IMR-90 (cell line): ENCODE measurements at regions not wholly inside any gene's neighbourhood (a gene's known extent, or its start where the extent isn't known, plus 50 kb on each side); places are given as distances from the start of the nearest gene placed in this dataset.

Experiments
- CTCF ChIP-seq: conservative IDR thresholded peaks from 2 replicates; pipeline ENCODE4 v1.5.1; 2012; ENCODE audit warnings: mild to moderate bottlenecking, low read depth, low read length, improper control_type of control experiment
- POLR2A ChIP-seq: IDR thresholded peaks from 2 replicates; pipeline ENCODE4 v1.6.1; 2012; ENCODE audit warnings: mild to moderate bottlenecking, low read depth, low read length

DNA sequence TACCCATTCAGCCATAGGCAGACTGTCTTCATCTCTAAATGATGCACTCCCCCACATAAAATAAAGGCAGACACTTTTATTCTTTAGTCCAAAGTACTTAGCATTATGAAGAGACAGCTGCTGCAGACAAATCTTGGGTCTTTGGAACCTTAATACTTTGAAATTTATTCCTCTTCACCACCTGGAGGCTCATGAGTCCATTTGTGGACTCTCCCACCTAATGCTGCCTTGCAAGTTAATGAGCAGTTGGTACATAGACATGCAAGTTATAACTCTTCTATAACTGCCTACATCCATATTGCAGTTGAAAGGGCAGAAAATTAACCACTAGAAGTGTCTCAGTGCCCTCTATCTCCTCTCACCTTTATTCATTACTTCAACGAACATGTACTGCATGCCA is 118.6 kb upstream of the CPEB2 start:
- no peak for TF ChIP-seq POLR2A
- no peak for TF ChIP-seq CTCF
